GM06990 (cell line): ENCODE measurements at regions not wholly inside any gene's neighbourhood (a gene's known extent, or its start where the extent isn't known, plus 50 kb on each side); places are given as distances from the start of the nearest gene placed in this dataset.

Experiments
- DNase-seq: peaks from one replicate; pipeline ENCODE4 v3.0.0-alpha.2; 2011; ENCODE audit not compliant: insufficient read length; ENCODE audit errors: extremely low read depth
- H3K27me3 ChIP-seq: replicated peaks from 2 replicates; pipeline ENCODE4 v1.6.0; 2011; ENCODE audit warnings: low read length; ENCODE audit not compliant: control insufficient read depth, insufficient read depth
- H3K36me3 ChIP-seq: 2 replicates; pipeline ENCODE4 v1.5.1; 2011; ENCODE audit warnings: low read length; ENCODE audit not compliant: control insufficient read depth, insufficient read depth
- H3K4me3 ChIP-seq: replicated peaks from 2 replicates; pipeline ENCODE4 v1.5.1; 2011; ENCODE audit warnings: low read depth, mild to moderate bottlenecking, control low read depth, low read length
- TF ChIP-seq, protein P1 (sequence below): IDR thresholded peaks from 2 replicates; pipeline ENCODE4 v1.5.1; 2011; ENCODE audit warnings: low read length, control low read depth, mild to moderate bottlenecking, inconsistent platforms; ENCODE audit not compliant: insufficient read depth, poor library complexity, severe bottlenecking

DNA sequence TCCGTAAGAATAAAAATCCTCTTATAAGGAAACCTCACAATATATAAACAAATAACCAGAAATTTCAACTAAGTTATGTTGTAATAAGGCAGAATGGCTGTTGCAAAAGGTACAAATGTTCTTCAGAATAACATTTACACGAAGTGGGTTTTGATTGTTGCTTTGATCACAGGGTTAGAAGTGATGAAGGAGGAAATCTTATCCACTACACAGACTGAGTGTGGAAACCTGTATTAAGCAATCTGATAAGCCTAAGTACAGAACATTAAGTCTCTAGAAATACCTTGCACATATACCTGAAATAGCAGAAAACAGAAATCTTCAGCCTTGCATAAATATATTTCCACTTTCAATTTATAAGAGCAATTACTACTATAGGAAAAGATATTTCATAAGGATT is 251.9 kb downstream of the ETV1 start:
- no peaks in the 10 kb centered on the region for H3K36me3 ChIP-seq
- no peak overlapping the region for H3K4me3 ChIP-seq
- no peaks in the 10 kb centered on the region for H3K27me3 ChIP-seq
- DNase-seq = no peak
- TF ChIP-seq, protein P1, sequence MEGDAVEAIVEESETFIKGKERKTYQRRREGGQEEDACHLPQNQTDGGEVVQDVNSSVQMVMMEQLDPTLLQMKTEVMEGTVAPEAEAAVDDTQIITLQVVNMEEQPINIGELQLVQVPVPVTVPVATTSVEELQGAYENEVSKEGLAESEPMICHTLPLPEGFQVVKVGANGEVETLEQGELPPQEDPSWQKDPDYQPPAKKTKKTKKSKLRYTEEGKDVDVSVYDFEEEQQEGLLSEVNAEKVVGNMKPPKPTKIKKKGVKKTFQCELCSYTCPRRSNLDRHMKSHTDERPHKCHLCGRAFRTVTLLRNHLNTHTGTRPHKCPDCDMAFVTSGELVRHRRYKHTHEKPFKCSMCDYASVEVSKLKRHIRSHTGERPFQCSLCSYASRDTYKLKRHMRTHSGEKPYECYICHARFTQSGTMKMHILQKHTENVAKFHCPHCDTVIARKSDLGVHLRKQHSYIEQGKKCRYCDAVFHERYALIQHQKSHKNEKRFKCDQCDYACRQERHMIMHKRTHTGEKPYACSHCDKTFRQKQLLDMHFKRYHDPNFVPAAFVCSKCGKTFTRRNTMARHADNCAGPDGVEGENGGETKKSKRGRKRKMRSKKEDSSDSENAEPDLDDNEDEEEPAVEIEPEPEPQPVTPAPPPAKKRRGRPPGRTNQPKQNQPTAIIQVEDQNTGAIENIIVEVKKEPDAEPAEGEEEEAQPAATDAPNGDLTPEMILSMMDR = no peak

DNA sequence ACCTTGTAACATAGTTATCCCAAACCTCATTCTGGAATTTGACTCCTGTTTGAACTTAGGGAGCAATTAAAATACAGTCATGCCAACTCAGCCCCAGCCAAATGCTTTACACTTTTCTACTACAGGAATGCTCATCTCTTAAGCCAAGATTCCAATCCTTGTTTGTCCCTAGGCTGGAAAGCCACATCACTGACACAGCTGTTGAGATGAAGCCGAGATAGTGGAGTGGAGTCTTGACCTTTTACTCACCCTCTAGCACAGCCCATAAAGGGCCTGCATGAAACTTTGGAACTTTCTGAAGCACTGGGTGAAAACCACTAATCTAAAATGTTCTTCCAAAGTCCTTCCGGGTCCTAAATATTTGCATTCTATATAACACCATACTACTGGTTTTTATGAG is 247.3 kb downstream of the ETV1 start:
- TF ChIP-seq, protein P1 = no peak
- H3K4me3 ChIP-seq = no peak overlapping the region
- no peaks in the 10 kb centered on the region for H3K27me3 ChIP-seq
- no peaks in the 10 kb centered on the region for H3K36me3 ChIP-seq
- DNase-seq = no peak

DNA sequence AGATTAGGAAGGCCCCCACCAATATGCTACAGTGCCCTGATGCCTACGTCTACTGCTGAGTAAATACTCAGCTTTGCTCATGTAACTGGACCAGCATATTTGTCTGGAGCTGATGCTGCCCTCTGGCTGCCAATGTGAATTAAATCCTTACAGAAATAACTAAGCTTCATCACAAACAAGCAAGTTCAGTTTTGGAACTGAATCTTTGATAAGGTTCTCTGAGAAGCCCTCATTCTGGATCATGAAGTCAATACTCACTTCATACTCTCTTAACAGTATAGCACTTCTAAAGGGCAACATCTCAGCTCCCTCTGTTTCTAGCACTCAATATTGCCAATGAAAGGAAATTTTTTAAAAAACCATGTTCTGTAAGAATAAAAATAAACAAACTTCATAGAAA is 246.7 kb downstream of the ETV1 start:
- H3K4me3 ChIP-seq = no peak overlapping the region
- DNase-seq = no peak
- H3K36me3 ChIP-seq = no peaks in the 10 kb centered on the region
- no peaks in the 10 kb centered on the region for H3K27me3 ChIP-seq
- TF ChIP-seq, protein P1 = no peak

DNA sequence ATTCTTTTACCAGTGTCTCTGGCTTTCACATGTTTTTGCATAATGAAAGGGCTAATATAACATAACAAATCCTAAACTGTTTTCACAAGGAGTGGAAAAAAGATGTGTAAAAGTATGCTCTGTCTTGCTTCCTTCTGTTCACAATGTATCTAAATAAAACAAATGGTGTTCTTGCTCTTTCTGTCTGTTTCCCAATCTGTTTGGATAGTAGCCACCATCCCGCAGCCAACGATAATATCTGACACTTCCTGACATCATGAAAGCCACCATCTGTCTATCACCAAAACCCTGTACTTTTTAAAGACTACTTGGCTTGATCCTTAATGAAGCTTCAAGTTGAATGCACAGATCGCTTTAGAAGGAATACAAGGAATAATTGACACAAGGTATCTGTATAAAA is 246.2 kb downstream of the ETV1 start:
- H3K36me3 ChIP-seq = no peaks in the 10 kb centered on the region
- no peaks in the 10 kb centered on the region for H3K27me3 ChIP-seq
- DNase-seq = no peak
- no peak overlapping the region for H3K4me3 ChIP-seq
- TF ChIP-seq, protein P1 = no peak

DNA sequence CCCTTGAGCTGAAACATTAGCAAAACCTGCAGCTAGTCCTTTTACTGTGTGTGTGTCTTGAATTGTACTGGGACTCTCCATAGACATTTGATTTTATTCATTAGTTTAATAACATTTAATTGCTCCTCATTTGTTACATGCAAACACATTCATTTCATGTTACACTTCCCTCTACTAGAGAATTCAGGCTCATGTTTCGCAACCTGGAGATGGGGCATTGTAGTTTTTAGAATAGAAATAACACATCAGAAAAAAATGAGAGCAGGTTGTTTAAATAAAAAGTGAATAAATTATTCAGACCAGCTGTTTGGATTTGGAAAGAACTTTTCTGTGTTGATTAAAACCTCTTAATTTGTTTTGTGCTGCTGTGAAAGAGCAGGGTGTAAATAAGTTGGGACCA is 243.9 kb downstream of the ETV1 start:
- TF ChIP-seq, protein P1 = no peak
- no peak for DNase-seq
- no peaks in the 10 kb centered on the region for H3K27me3 ChIP-seq

DNA sequence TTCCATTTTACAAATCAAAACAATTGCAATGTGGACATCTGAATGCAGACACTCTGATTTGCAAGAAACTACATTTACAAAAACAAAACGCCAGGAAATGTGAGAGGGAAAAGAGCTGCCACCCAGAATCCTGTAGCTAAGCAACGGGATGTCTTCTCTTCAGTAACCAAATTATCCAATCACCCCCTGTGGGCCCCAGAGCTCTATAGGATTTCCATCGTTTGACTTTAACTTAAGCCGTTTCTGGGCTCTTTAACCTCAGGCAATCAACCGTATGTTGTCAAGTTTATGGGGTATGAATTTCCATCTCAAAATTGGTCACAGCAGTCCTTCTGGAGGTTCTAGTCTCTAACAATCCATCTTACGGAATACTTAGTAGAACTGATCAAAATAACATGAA is 240.5 kb downstream of the ETV1 start:
- TF ChIP-seq, protein P1 = no peak
- no peak for DNase-seq
- Histone ChIP-seq H3K36me3 (no peaks in the 10 kb centered on the region), H3K4me3 (no peak overlapping the region), H3K27me3 (no peaks in the 10 kb centered on the region)

More for the DNA sequence above, 243.9 kb downstream of the ETV1 start:
- no peaks in the 10 kb centered on the region for H3K36me3 ChIP-seq
- H3K4me3 ChIP-seq = no peak overlapping the region
